Testis (tissue), 2 donors: ENCODE measurements at regions not wholly inside any gene's neighbourhood (a gene's known extent, or its start where the extent isn't known, plus 50 kb on each side); places are given as distances from the start of the nearest gene placed in this dataset.

Source experiments
- DNase-seq: peaks from one replicate; pipeline ENCODE4 v3.0.0-alpha.2; 2019
- H3K27ac ChIP-seq, 2 donors: fragments of 200-600 bp; sonication (generic); one replicate each; pipeline ENCODE4 v1.5.1; 2019
- H3K27me3 ChIP-seq: fragments of 200-600 bp; sonication (generic); one replicate; pipeline ENCODE4 v1.5.1; 2019
- H3K36me3 ChIP-seq: fragments of 200-600 bp; sonication (generic); one replicate; pipeline ENCODE4 v1.5.1; 2017; ENCODE audit warnings: low read depth; ENCODE audit errors: missing control alignments
- H3K4me1 ChIP-seq: fragments of 200-600 bp; sonication (generic); one replicate; pipeline ENCODE4 v1.5.1; 2019
- H3K4me3 ChIP-seq, 2 donors: fragments of 200-600 bp; sonication (generic); one replicate each; pipeline ENCODE4 v1.5.1; 2017 to 2019
- H3K9me3 ChIP-seq: fragments of 200-600 bp; sonication (generic); one replicate; pipeline ENCODE4 v1.5.1; 2017
- POLR2A ChIP-seq: fragments of 450-650 bp; IDR thresholded peaks from one replicate; pipeline ENCODE4 v1.6.1; 2017; ENCODE audit warnings: antibody characterized with exemption, mild to moderate bottlenecking, moderate library complexity
- WGBS, 2 donors: methylation state at CpG; one replicate each; pipeline ENCODE4 v1.1.5; 2018; 5-methylcytosine and 5-hydroxymethylcytosine counted together
- intact Hi-C: fragments of 100-400 bp; cut with DNase I; formaldehyde crosslinking; loops from one replicate; pipeline ENCODE4 v1.15.1; 2023; ENCODE audit warnings: low total_unique reads
- TF ChIP-seq, protein P1 (sequence below), 3 experiments: fragments of 450-650 bp in 2 of 3; fragments of 200-600 bp in 1 of 3; sonication (generic) in 1 of 3; IDR thresholded peaks; one replicate each; pipeline ENCODE4 v1.5.1; 2016 to 2019; ENCODE audit warnings: antibody characterized with exemption in 3 of 3, mild to moderate bottlenecking in 2 of 3, moderate library complexity in 1 of 3

DNA sequence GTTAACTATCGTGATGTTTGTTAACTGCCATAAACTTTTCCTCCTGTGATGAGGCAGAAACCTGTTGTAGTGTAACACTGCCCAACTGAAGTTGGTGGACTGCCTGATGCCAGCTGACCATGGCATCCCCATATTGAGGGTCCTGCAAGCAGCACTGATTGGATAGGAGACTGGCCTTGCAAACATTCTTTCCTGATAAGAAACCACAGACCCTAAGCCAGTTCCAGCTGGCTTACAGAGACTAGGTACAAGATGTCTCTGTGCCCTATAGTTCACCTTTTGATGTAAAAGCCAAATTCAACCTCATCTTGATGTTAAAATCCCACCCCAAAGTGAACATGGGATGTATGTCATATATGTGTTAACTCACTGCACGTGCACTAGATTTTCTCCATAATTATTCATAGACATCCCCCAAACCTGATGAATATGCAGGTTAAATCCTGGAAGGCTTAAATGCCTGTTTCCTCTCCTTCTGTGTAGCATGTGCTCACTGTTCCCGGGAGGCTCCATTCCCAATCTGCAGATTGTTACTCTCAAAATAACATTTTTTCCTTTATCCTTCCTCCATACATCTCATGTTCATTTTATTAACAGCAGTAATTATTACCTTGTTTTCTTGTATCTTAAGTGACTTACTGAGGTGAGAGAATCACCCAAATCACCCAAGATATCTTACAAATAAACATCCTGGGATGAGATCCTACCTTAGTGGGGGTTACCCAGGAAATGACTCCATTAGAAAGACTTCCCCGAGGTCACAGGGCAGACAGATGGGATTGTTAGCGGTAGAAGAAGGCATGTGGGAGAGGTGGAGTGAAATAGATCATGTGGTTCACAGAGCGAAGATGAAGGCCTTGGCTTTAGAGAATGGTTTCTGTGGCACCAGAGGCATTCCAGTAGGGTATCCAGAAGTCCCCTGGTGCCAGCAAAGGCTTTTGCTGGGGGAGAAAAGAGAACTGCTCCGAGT lies 566.7 kb downstream of the CCDC171 start:
- Histone ChIP-seq H3K27me3 (no peaks in the 10 kb centered on the region), H3K4me3 (no peak overlapping the region), H3K36me3 (no peaks in the 10 kb centered on the region), H3K9me3 (no peaks in the 10 kb centered on the region), H3K27ac (no peak overlapping the region), H3K4me1 (peaks cover 3% of the 10 kb centered on the region)
- no peak for TF ChIP-seq POLR2A
- TF ChIP-seq, protein P1, sequence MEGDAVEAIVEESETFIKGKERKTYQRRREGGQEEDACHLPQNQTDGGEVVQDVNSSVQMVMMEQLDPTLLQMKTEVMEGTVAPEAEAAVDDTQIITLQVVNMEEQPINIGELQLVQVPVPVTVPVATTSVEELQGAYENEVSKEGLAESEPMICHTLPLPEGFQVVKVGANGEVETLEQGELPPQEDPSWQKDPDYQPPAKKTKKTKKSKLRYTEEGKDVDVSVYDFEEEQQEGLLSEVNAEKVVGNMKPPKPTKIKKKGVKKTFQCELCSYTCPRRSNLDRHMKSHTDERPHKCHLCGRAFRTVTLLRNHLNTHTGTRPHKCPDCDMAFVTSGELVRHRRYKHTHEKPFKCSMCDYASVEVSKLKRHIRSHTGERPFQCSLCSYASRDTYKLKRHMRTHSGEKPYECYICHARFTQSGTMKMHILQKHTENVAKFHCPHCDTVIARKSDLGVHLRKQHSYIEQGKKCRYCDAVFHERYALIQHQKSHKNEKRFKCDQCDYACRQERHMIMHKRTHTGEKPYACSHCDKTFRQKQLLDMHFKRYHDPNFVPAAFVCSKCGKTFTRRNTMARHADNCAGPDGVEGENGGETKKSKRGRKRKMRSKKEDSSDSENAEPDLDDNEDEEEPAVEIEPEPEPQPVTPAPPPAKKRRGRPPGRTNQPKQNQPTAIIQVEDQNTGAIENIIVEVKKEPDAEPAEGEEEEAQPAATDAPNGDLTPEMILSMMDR (IDR thresholded peaks at IDR 0.05), result no peak
- 82 to 84% methylated on average over 7 of the region's 7 CpGs for WGBS, 2 donors
- DNase-seq, result no peak
- intact Hi-C loops, result no loop called here

DNA sequence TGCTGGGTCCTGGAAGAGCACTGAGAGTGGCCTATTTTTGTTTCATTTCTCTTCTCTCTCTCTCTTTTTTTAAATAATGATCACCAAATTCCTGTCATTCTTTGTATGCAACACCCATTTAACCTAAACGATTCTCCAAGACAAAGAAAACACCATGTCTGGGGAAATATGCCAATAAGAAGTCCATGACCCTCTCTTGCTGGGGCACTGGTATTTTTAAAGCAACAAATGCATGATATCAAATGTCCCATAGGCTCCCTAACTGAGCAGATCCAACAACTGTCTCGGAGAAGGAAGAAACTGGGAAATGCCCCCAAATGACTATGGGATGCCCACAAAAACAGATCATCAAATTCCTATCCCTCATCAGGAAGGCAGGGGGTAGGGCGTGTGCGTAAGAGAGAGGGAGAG lies 567.4 kb downstream of the CCDC171 start:
- no peak for TF ChIP-seq POLR2A
- TF ChIP-seq, protein P1 (IDR thresholded peaks at IDR 0.05), result no peak
- intact Hi-C loops, result no loop called here
- no peak overlapping the region for H3K27ac ChIP-seq
- H3K4me3 ChIP-seq, result no peak overlapping the region
- H3K27me3 ChIP-seq, result no peaks in the 10 kb centered on the region
- peaks cover 3% of the 10 kb centered on the region for H3K4me1 ChIP-seq
- no peak for DNase-seq
- H3K36me3 ChIP-seq, result no peaks in the 10 kb centered on the region
- 66 to 69% methylated on average over 4 of the region's 4 CpGs for WGBS, 2 donors
- no peaks in the 10 kb centered on the region for H3K9me3 ChIP-seq

DNA sequence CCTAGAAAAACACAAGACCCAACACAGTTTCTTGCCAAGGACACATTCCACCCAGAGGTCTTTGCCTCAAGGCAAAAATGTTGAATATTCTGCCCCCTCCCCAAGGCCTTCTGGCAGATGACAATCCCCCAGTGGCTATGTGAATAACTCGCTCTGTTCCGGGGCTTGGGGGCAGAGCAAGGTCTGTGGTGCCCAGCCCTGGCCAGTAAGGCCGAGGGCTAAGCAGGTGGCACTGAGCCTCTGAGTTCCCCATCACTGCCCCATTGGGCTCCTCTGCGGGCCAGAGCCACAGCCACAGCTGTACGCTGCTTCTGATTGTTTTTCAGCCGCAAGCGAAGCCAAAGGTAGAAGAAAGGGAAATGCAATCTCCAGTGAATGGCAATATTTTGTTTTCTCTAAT lies 567.9 kb downstream of the CCDC171 start:
- WGBS, 2 donors, result 79 to 81% methylated on average over 7 of the region's 7 CpGs
- Histone ChIP-seq H3K9me3 (no peaks in the 10 kb centered on the region), H3K4me1 (peaks cover 3% of the 10 kb centered on the region), H3K27ac (no peak overlapping the region), H3K36me3 (no peaks in the 10 kb centered on the region), H3K4me3 (no peak overlapping the region), H3K27me3 (no peaks in the 10 kb centered on the region)
- intact Hi-C loops, result no loop called here
- TF ChIP-seq POLR2A, result no peak
- TF ChIP-seq, protein P1 (IDR thresholded peaks at IDR 0.05), result no peak
- no peak for DNase-seq

DNA sequence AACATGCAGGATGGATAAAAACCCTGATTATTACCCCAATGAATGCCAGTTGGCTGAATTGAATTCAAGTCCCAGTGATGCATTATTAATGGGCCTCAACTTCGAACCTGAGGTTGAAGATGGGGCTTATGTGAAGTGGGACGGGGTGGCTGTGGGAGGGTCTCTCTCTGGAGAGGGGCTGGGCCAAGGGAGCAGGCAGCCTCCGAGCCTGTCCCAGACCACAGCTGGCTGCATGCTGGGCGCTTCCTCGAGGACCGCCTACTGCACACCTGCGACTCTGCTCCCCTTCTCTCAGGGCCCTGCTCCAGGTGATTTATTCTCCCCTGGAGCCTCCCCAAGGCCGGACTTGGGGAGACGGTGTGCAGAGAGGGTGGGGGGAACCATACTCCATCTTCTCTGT lies 568.3 kb downstream of the CCDC171 start:
- H3K4me3 ChIP-seq, result no peak overlapping the region
- intact Hi-C loops, result no loop called here
- H3K27ac ChIP-seq, result no peak overlapping the region
- H3K36me3 ChIP-seq, result no peaks in the 10 kb centered on the region
- no peak for DNase-seq
- no peaks in the 10 kb centered on the region for H3K27me3 ChIP-seq
- H3K9me3 ChIP-seq, result no peaks in the 10 kb centered on the region
- TF ChIP-seq POLR2A, result no peak
- TF ChIP-seq, protein P1 (IDR thresholded peaks at IDR 0.05), result no peak
- WGBS, 2 donors, result 91 to 92% methylated on average over 9 of the region's 9 CpGs
- peaks cover 3% of the 10 kb centered on the region for H3K4me1 ChIP-seq
